ENCODE measurements at regions not wholly inside any gene's neighbourhood (a gene's known extent, or its start where the extent isn't known, plus 50 kb on each side); places are given as distances from the start of the nearest gene placed in this dataset.

DNA sequence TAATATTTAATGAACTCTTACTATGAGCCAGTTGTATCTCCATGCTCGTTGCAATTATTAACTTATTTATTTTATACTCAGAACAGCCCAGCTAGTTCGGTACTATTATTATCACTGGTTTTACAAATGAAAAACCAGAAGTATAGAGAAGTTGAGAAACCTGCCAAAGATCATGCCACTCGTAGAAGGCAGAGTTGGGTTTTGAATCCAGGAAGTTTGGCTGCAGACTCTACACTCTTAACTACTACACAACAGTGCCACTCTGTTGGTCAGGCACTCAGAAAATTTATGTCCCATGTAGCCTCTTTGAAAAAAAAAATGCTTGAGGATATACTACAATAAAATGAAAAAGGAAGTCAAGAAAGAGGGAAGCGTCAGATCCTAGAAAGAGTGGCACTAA is 71.5 kb upstream of the ARID2 start:
- Mint-ChIP-seq H3K4me1 (no peaks in the 10 kb centered on the region), H3K27ac (no peak overlapping the region), H3K4me3 (no peak overlapping the region), H3K27me3 (peaks cover 26% of the 10 kb centered on the region), H3K36me3 (ENCODE audit: low read depth) (peaks cover 2% of the 10 kb centered on the region)
- DNase-seq (no peak), ATAC-seq (no peak)
- H3K9me3 ChIP-seq (ENCODE audit: control insufficient read depth, low read length, poor library complexity, severe bottlenecking), result no peaks in the 10 kb centered on the region

- ATAC-seq (no peak), DNase-seq (no peak)
- peaks cover 22% of the 10 kb centered on the region for H3K27me3 Mint-ChIP-seq
- H3K9me3 ChIP-seq (ENCODE audit: control insufficient read depth, low read length, poor library complexity, severe bottlenecking), result no peaks in the 10 kb centered on the region
- no peaks in the 10 kb centered on the region for H3K4me1 Mint-ChIP-seq
- peaks cover 2% of the 10 kb centered on the region for H3K36me3 Mint-ChIP-seq (ENCODE audit: low read depth)
- H3K4me3 Mint-ChIP-seq, result no peak overlapping the region
- no peak overlapping the region for H3K27ac Mint-ChIP-seq
Observed at GRCh38 chr12:45660330-45660729, 69.2 kb upstream of the ARID2 start.

DNA sequence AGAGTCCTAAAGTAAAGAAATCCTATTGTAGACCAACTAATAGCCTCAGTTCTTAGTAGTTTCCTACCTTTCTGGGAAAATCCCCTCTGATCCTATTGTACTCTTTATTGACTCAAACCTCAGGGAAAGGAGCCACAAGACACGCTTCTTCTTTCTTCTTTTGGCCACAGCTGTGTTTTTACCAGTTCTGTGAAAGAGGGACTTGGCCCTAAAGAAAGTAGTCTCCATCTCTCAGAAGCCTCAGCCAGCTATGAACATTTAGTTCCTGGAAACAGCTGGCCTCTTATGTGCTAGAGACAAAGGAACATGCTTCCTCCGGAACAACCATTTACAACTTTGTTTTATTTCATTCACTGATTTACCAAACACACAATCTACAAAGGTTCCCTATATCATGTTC is 66.1 kb upstream of the ARID2 start:
- peaks cover 2% of the 10 kb centered on the region for H3K36me3 Mint-ChIP-seq (ENCODE audit: low read depth)
- DNase-seq (no peak), ATAC-seq (no peak)
- H3K27ac Mint-ChIP-seq, result no peak overlapping the region
- peaks cover 2% of the 10 kb centered on the region for H3K4me1 Mint-ChIP-seq
- H3K9me3 ChIP-seq (ENCODE audit: control insufficient read depth, low read length, poor library complexity, severe bottlenecking), result no peaks in the 10 kb centered on the region
- H3K4me3 Mint-ChIP-seq, result no peak overlapping the region
- peaks cover 3% of the 10 kb centered on the region for H3K27me3 Mint-ChIP-seq

- peaks cover 14% of the 10 kb centered on the region for H3K4me1 Mint-ChIP-seq
- no peaks in the 10 kb centered on the region for H3K36me3 Mint-ChIP-seq (ENCODE audit: low read depth)
- no peak overlapping the region for H3K4me3 Mint-ChIP-seq
- ATAC-seq (no peak), DNase-seq (no peak)
- no peaks in the 10 kb centered on the region for H3K27me3 Mint-ChIP-seq
- H3K27ac Mint-ChIP-seq, result no peak overlapping the region
- no peaks in the 10 kb centered on the region for H3K9me3 ChIP-seq (ENCODE audit: control insufficient read depth, low read length, poor library complexity, severe bottlenecking)
Observed at GRCh38 chr12:45665941-45666340, 63.6 kb upstream of the ARID2 start.

- H3K4me1 Mint-ChIP-seq, result peaks cover 14% of the 10 kb centered on the region
- no peak overlapping the region for H3K4me3 Mint-ChIP-seq
- H3K27ac Mint-ChIP-seq, result no peak overlapping the region
- H3K9me3 ChIP-seq (ENCODE audit: control insufficient read depth, low read length, poor library complexity, severe bottlenecking), result no peaks in the 10 kb centered on the region
- no peak for ATAC-seq
- no peaks in the 10 kb centered on the region for H3K27me3 Mint-ChIP-seq
- H3K36me3 Mint-ChIP-seq (ENCODE audit: low read depth), result no peaks in the 10 kb centered on the region
- DNase-seq, result no peak
Observed at GRCh38 chr12:45666396-45666795, 63.1 kb upstream of the ARID2 start.

DNA sequence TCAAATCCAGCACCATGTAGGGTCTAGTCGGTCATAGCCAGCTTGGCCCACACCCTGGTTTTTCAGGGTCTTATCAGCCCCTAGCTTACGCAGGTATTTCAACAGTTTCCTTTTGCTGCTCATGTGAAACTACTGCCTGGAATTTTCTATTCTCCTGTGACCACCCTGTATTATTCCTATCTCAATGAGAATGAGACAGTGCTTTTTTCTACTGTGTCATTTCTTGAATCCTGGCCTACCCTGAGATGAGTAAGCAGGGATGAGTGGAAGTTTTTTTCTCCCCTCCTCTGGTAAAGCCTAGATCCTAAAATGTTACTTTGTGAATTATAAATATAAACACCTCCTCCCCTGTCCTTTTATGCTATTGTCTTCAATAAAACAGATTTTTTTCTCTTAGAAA is 62.7 kb upstream of the ARID2 start:
- H3K27ac Mint-ChIP-seq, result no peak overlapping the region
- peaks cover 14% of the 10 kb centered on the region for H3K4me1 Mint-ChIP-seq
- ATAC-seq (no peak), DNase-seq (no peak)
- H3K4me3 Mint-ChIP-seq, result no peak overlapping the region
- no peaks in the 10 kb centered on the region for H3K36me3 Mint-ChIP-seq (ENCODE audit: low read depth)
- no peaks in the 10 kb centered on the region for H3K27me3 Mint-ChIP-seq
- no peaks in the 10 kb centered on the region for H3K9me3 ChIP-seq (ENCODE audit: control insufficient read depth, low read length, poor library complexity, severe bottlenecking)

DNA sequence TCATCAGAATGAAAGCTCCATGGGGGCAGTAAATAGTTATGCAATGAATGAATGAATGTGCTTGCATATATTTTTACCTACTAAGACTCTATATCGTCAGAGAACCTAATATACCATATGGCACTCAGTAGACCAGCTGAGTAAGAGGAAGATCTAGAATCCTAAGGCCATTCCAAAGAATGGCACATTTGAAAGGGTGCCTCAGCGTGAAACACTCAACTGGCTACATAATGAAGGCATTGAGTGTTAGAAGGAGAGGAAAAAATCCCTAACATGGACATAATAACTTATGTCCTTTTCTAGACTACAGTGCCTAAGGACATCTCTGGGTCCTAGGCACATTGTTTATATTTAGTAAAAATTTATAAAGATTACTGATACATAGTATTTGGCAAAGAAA is 61.7 kb upstream of the ARID2 start:
- ATAC-seq, result no peak
- H3K27me3 Mint-ChIP-seq, result no peaks in the 10 kb centered on the region
- H3K36me3 Mint-ChIP-seq (ENCODE audit: low read depth), result no peaks in the 10 kb centered on the region
- H3K27ac Mint-ChIP-seq, result no peak overlapping the region
- no peaks in the 10 kb centered on the region for H3K9me3 ChIP-seq (ENCODE audit: control insufficient read depth, low read length, poor library complexity, severe bottlenecking)
- H3K4me3 Mint-ChIP-seq, result no peak overlapping the region
- no peak for DNase-seq
- peaks cover 14% of the 10 kb centered on the region for H3K4me1 Mint-ChIP-seq

DNA sequence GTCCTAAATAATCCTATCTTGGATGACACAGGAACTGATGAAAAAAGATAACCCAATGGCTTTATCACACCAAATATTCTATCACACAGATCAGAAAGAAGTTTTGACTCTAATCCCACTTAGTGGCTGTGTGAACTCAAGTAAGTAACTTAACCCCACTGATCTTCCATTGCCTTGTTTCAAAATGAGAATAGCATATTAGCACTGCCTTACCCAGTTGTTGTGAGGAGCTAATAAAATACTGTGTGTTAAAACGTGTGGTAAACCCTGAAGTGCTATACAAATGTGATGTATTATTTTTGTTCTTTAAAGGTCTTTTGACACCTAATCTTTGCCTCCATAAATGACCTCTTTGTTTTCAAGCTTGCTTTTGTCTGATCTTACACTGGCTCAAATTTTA is 60.9 kb upstream of the ARID2 start:
- Mint-ChIP-seq H3K4me3 (peak overlapping the region; percentile 82), H3K27me3 (no peaks in the 10 kb centered on the region), H3K27ac (peak overlapping the region; percentile 92), H3K36me3 (ENCODE audit: low read depth) (no peaks in the 10 kb centered on the region), H3K4me1 (peaks cover 14% of the 10 kb centered on the region)
- DNase-seq (no peak), ATAC-seq (peak; percentile 7)
- H3K9me3 ChIP-seq (ENCODE audit: control insufficient read depth, low read length, poor library complexity, severe bottlenecking), result no peaks in the 10 kb centered on the region

- H3K36me3 Mint-ChIP-seq (ENCODE audit: low read depth), result no peaks in the 10 kb centered on the region
- H3K9me3 ChIP-seq (ENCODE audit: control insufficient read depth, low read length, poor library complexity, severe bottlenecking), result no peaks in the 10 kb centered on the region
- ATAC-seq (peak; percentile 63), DNase-seq (no peak)
- peaks cover 14% of the 10 kb centered on the region for H3K4me1 Mint-ChIP-seq
- peak overlapping the region; percentile 82 for H3K4me3 Mint-ChIP-seq
- H3K27me3 Mint-ChIP-seq, result no peaks in the 10 kb centered on the region
- H3K27ac Mint-ChIP-seq, result peak overlapping the region; percentile 92
Observed at GRCh38 chr12:45669093-45669492, 60.4 kb upstream of the ARID2 start.

DNA sequence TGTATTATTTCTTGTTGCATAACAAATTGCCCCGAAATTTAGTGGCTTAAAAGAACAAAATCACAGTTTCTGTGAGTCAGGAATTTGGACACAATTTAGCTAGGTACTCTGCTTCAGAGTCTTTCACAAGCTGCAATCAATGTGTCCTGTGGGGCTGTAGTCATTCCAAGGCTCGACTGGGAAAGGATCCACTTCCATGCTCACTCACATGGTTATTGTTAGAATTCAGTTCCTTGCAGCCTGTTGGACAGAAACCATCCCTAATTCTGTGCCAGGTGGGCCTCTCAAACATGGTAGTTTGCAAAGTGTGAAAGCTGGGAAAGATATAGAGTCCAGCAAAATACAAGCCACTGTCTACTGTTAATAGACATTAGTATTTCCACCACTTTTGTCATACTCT is 59.7 kb upstream of the ARID2 start:
- Mint-ChIP-seq H3K27ac (peak overlapping the region; percentile 92), H3K36me3 (ENCODE audit: low read depth) (no peaks in the 10 kb centered on the region), H3K4me1 (peaks cover 14% of the 10 kb centered on the region), H3K4me3 (no peak overlapping the region), H3K27me3 (no peaks in the 10 kb centered on the region)
- no peaks in the 10 kb centered on the region for H3K9me3 ChIP-seq (ENCODE audit: control insufficient read depth, low read length, poor library complexity, severe bottlenecking)
- DNase-seq, result no peak
- ATAC-seq, result no peak

- Mint-ChIP-seq H3K27me3 (no peaks in the 10 kb centered on the region), H3K4me1 (peaks cover 14% of the 10 kb centered on the region), H3K4me3 (peak overlapping the region; percentile 47), H3K27ac (no peak overlapping the region), H3K36me3 (ENCODE audit: low read depth) (no peaks in the 10 kb centered on the region)
- no peak for DNase-seq
- peak; percentile 84 for ATAC-seq
- H3K9me3 ChIP-seq (ENCODE audit: control insufficient read depth, low read length, poor library complexity, severe bottlenecking), result no peaks in the 10 kb centered on the region
Observed at GRCh38 chr12:45670346-45671065, 59.0 kb upstream of the ARID2 start.

DNA sequence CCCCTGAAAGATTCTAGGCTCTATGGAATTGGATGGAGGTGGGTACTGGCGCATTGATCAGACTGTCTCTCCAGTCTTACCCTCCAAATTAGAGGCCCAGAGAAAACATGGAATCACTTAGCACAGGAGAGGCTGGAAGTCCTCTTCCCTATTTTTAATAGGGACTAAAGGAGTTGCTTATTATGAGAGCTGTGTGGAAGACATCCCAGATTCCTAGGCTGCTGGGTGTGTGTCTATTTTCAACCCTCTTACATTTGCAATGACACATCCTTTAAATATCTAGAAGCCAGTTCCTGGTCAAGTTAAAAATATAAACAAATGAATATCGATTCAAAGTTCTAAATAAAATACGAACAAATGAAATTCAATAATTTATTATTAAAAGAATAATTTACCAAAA is 58.3 kb upstream of the ARID2 start:
- Mint-ChIP-seq H3K27ac (no peak overlapping the region), H3K4me3 (no peak overlapping the region), H3K27me3 (no peaks in the 10 kb centered on the region), H3K4me1 (peaks cover 13% of the 10 kb centered on the region), H3K36me3 (ENCODE audit: low read depth) (no peaks in the 10 kb centered on the region)
- ATAC-seq (no peak), DNase-seq (no peak)
- no peaks in the 10 kb centered on the region for H3K9me3 ChIP-seq (ENCODE audit: control insufficient read depth, low read length, poor library complexity, severe bottlenecking)

- no peaks in the 10 kb centered on the region for H3K9me3 ChIP-seq (ENCODE audit: control insufficient read depth, low read length, poor library complexity, severe bottlenecking)
- Mint-ChIP-seq H3K36me3 (ENCODE audit: low read depth) (no peaks in the 10 kb centered on the region), H3K4me3 (no peak overlapping the region), H3K4me1 (peaks cover 5% of the 10 kb centered on the region), H3K27ac (no peak overlapping the region), H3K27me3 (no peaks in the 10 kb centered on the region)
- ATAC-seq, result no peak
- no peak for DNase-seq
Observed at GRCh38 chr12:45674181-45674977, 55.1 kb upstream of the ARID2 start.

GRCh38 chr12:45675534-45675933 is 54.0 kb upstream of the ARID2 start:
- ATAC-seq (no peak), DNase-seq (no peak)
- no peaks in the 10 kb centered on the region for H3K36me3 Mint-ChIP-seq (ENCODE audit: low read depth)
- H3K9me3 ChIP-seq (ENCODE audit: control insufficient read depth, low read length, poor library complexity, severe bottlenecking), result no peaks in the 10 kb centered on the region
- H3K4me1 Mint-ChIP-seq, result peaks cover 2% of the 10 kb centered on the region
- H3K4me3 Mint-ChIP-seq, result no peak overlapping the region
- H3K27ac Mint-ChIP-seq, result no peak overlapping the region
- H3K27me3 Mint-ChIP-seq, result no peaks in the 10 kb centered on the region
